Astrocyte of the cerebellum (primary cell): ENCODE measurements at regions not wholly inside any gene's neighbourhood (a gene's known extent, or its start where the extent isn't known, plus 50 kb on each side); places are given as distances from the start of the nearest gene placed in this dataset.

ENCODE experiments used
- DNase-seq: peaks from one replicate; pipeline ENCODE4 v3.0.0-alpha.2; 2011; ENCODE audit warnings: low read depth
- H3K4me3 ChIP-seq: 2 replicates; pipeline ENCODE4 v1.5.1; 2011; ENCODE audit warnings: mild to moderate bottlenecking, low read depth, low read length, moderate library complexity
- in situ Hi-C: cut with HindIII; loops from 2 replicates; pipeline ENCODE4 v1.10.0; 2017; ENCODE audit warnings: low sequenced_read_pairs
- TF ChIP-seq, protein P1 (sequence below): IDR thresholded peaks from 2 replicates; pipeline ENCODE4 v1.5.1; 2012; ENCODE audit warnings: low read length, low read depth, moderate library complexity, mild to moderate bottlenecking; ENCODE audit errors: missing control alignments

DNA sequence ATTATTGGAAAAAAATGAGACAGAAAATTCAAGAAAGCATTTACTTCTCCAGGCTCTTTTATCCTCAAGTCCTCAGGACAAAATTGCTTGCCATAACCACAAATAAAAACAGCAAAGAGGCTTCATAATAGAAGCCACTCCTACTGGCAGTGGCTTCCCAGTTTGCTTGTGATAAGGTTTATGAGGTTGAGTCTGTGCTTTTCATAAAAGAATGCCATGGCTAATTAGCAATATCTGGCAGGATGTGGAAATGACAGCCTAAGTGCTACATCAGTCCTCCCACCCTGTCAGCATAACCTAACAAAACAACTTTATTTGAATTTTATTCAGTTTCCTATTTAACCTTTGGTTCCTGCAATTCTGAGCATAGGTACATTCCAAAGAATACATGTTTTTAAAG, 80.9 kb upstream of the HTR1E start:
- no peak for DNase-seq
- no peak overlapping the region for H3K4me3 ChIP-seq
- TF ChIP-seq, protein P1, sequence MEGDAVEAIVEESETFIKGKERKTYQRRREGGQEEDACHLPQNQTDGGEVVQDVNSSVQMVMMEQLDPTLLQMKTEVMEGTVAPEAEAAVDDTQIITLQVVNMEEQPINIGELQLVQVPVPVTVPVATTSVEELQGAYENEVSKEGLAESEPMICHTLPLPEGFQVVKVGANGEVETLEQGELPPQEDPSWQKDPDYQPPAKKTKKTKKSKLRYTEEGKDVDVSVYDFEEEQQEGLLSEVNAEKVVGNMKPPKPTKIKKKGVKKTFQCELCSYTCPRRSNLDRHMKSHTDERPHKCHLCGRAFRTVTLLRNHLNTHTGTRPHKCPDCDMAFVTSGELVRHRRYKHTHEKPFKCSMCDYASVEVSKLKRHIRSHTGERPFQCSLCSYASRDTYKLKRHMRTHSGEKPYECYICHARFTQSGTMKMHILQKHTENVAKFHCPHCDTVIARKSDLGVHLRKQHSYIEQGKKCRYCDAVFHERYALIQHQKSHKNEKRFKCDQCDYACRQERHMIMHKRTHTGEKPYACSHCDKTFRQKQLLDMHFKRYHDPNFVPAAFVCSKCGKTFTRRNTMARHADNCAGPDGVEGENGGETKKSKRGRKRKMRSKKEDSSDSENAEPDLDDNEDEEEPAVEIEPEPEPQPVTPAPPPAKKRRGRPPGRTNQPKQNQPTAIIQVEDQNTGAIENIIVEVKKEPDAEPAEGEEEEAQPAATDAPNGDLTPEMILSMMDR, result no peak
- in situ Hi-C loops, result no loop called here

DNA sequence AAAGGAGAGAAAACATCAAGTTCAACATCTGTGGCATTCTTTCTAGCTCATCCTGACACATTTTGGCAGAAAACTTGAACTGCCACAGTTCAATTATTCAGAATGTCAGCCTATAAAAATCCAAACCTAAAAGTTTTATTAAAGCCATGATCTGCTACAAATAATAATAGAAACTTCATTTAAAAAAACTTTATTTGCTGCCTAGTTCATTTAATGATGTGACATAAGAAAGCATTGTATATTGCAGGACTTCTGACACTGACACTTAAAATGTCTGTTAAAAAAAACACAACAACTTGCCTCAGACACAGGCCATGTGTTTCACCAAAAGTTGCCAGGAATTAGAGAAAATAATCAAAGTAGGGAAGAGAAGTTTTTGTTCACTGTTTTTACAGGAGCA, 88.3 kb upstream of the HTR1E start:
- in situ Hi-C loops, result no loop called here
- TF ChIP-seq, protein P1, result no peak
- no peak for DNase-seq
- H3K4me3 ChIP-seq, result no peak overlapping the region

DNA sequence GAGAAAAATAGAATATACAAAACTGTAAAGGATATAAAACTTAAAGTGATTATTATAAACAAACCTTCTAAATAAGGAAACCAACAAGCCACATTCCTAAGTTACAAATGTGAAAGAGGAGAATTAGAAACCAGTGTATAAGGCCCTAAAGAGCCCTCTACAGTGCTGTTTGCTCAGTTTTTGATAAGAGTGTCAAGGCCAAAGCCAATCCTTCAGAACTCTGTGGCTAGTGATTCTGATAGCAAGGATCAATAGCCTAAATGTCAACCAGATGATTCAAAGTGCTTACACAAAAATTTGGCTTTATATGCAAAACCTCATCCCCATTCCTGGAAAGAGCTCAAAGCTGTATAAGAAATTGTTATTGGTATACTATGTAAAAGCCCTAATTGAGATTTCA, 104.6 kb upstream of the HTR1E start:
- in situ Hi-C loops, result no loop called here
- no peak overlapping the region for H3K4me3 ChIP-seq
- TF ChIP-seq, protein P1, result no peak
- DNase-seq, result no peak

DNA sequence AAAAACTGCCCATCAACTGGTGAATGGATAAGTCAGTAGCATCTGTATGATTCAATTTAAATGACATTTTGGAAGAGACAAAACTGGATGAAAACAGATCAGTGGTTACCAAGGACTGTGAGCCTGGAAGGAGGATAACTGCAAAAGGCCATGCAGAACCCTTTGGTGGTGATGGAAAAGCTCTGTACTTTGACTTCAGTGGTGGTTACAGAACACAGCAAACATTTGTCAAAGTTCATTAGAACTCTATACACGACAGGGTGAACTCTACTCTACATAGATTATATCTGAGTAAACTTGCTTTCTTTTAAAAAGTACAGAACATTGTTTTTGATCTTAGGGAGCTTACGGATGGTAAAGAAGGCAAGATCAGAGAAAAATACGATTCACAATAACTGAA, 111.9 kb upstream of the HTR1E start:
- no peak overlapping the region for H3K4me3 ChIP-seq
- in situ Hi-C loops, result no loop called here
- TF ChIP-seq, protein P1, result no peak
- DNase-seq, result no peak

DNA sequence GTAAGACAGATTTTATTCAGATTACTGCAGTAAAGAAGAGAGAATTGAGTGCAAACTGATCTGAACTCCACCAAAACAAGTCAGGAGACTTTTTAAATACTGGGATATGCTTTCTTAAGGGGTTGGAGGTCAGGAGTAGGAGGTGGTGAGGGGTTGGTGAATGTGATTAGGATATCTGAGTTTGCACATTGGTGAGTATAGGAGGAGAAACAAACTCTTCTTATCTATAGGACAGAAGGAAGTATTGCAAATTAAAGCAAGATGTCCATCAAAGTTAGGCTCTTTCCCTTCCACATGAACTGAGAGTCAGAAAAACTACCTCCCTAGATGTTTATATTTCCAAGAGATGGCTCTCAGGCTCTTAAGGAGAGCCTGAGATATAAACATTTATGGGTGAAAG, 114.6 kb upstream of the HTR1E start:
- DNase-seq, result no peak
- H3K4me3 ChIP-seq, result no peak overlapping the region
- in situ Hi-C loops, result no loop called here
- TF ChIP-seq, protein P1, result no peak

DNA sequence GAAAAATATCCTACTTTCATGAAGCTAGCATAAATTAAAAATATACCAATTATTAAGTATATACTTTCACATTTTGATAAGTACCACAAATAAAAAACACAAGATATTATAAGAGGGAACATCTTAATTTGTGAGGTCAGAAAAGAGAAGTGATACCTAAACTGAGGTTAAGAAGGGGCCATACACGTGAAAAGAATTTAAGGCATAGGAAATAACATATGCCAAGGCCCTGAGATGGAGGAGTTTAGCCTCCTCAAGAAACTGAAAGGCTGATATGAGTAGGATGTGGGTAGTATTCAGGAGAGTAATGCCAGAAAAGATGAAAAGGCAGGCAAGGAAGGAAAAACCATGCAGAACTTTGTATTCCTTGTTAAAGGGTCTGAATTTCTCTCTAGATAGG, 116.6 kb upstream of the HTR1E start:
- in situ Hi-C loops, result no loop called here
- TF ChIP-seq, protein P1, result no peak
- DNase-seq, result no peak
- no peak overlapping the region for H3K4me3 ChIP-seq

DNA sequence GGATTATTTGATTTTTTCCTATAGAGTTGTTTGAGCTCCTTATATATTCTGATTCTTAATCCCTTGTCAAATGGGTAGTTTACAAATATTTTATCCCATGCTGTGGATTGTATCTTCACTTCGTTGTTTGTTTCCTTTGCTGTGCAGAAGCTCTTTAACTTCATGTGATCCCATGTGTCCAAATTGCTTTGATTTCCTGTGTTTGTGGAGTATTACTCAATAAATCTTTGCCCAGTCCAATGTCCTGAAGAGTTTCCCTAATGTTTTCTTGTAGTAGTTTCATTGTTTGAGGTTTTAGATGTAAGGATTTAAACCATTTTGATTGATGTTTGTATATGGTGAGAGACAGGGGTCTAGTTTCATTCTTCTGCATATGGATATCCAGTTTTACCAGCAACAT, 143.7 kb upstream of the HTR1E start:
- TF ChIP-seq, protein P1, result no peak
- no peak overlapping the region for H3K4me3 ChIP-seq
- DNase-seq, result no peak
- in situ Hi-C loops, result no loop called here
